OCI-M2 (cell line): ENCODE measurements at regions not wholly inside any gene's neighbourhood (a gene's known extent, or its start where the extent isn't known, plus 50 kb on each side); places are given as distances from the start of the nearest gene placed in this dataset.

Experiments
- DNase-seq: peaks from one replicate; lab custom pipeline; 2025; ENCODE audit not compliant: unreplicated experiment; lab: John Stamatoyannopoulos, UW

GRCh38 chr18:56235481-56236013, 402.8 kb downstream of the TXNL1 start:
- no peak for DNase-seq

DNA sequence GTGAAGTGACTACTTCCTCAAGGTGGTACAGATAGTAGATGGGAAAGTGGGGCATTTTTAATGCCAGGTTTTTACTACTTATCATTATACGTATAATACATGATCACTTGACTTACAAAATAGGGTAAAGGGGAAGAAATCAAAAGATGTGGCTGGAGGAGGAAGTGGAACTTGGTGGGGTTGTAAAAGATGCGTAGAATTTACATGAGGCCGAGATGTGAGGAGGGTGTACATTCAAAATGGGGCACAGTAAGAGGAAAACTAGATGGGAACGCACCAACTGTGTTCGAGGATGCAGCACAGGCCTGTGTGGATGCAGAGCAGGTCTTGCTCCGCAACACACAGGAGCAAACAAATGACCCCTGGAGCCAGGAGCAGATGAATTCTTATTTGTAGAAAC, 403.3 kb downstream of the TXNL1 start:
- DNase-seq: no peak

- DNase-seq: no peak
Observed at GRCh38 chr18:56233595-56233994, 404.8 kb downstream of the TXNL1 start.

DNA sequence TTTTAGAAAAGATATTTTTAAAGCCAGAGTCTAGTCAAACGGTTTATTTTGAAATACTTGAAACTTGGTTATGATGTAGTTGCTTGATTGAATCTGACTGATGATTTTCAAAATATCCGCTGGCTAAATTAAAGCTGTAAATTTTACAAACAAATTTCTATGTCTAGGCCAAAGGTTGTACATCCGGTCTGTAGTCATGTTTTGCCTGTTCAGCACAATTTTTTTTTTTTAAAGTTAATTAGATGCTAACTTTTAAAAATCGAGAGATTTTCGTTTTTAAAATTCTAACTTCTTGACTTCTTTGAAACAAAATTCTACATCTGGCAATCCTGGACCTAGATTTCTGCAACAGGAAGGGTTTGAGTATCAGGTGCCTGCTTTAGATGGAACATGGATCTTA, 412.4 kb downstream of the TXNL1 start:
- DNase-seq: no peak

- DNase-seq: no peak
Observed at GRCh38 chr18:56224669-56225561, 413.5 kb downstream of the TXNL1 start.

DNA sequence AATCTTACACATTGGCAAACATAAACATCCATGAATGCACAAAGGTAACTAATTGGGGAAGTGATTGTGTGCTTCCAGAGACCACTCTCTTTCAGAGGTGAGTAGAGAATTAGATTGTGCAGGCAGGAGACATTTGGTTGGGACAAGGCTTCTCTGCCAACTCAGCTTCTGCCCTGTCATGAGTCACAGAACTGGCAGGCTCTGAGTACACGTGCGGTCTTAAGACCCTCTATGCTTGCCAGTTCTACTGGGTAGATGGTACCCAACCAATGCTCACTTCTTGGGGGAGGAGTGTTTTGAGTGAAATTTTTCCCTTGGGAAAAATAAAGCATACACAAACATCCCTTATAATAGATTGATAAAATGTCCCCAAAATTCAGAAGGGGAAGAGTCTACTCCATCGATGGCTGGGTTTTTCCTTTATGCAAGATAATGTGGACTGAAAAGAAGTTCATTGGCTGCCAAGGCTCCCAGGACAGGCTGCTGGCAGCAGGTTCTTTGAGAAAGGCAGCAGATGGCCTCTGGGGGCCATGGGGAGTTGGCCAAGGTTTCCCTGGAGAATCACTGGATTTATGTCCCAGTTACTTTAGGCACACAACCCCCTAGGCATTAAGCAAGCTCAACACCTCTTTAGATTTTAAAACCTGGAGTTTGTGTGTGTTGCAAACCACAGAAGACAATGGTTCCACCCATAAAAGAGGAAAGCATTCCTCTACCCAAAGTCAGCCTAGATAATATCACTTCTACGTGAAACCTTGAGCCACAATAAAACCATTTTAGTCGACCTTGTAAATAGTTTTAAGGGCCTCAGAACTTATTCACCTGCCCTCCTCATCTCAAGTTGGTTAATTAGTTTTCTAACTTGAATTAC, 417.0 kb downstream of the TXNL1 start:
- no peak for DNase-seq

DNA sequence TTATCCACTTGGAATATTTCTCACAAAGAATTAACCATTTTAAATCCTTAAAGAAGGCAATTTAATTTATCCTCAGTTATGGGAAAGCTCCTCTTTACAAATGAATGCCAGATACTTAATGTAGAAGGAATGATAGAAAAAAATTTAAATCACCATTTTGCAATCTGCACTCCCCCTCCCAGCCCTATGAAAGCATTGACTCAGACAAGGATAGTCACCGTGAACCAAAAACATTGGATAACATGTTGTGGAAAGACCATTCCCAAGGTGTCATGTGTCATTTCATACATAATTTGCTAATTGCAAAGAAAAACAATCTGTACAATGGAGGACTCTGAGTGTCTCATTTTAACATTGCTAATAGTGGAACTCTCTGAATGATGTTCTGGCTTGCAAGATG, 421.0 kb downstream of the TXNL1 start:
- DNase-seq: no peak

GRCh38 chr18:56214706-56215105, 423.7 kb downstream of the TXNL1 start:
- no peak for DNase-seq

DNA sequence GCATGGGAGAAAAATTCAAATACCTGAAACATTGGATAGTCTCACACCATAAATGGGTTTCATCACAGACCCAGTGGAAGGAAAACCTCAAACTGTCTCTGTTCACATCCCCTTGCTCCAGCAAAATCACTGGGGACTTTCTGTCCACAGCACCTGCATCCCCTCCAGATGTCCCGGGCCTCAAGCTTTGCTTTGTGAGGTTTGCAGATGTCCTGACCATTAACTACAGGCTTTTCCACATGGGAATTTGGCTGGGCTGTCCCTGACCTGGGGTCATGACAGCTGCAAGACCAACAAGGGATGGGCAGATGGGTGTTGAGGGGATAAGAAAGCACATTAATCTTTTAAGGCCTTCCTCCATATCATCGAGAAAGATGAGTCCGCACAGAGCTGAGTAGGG, 427.9 kb downstream of the TXNL1 start:
- no peak for DNase-seq

DNA sequence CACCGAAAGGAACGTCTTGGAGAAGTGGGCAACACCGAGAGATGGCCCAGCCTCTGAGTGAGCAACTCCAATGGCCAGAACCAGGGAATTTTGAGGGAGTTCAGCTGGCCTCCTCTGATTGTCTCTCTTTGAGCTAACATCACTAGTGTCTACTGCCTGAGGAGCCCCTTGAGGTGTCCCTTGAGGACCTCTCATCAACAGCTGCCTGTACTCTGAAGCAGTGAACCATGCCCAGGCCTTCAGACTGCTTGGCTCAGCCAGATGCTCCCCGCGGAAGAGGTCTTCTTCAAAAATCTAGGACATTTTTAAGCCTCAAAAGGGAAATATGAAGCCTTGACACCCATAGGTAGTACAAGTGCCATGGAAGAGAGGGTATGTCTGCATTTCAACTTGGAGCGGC, 430.4 kb downstream of the TXNL1 start:
- no peak for DNase-seq

- no peak for DNase-seq
Observed at GRCh38 chr18:56204052-56204451, 434.3 kb downstream of the TXNL1 start.

GRCh38 chr18:56202678-56203077, 435.7 kb downstream of the TXNL1 start:
- no peak for DNase-seq

- DNase-seq: no peak
Observed at GRCh38 chr18:56200381-56200911, 437.9 kb downstream of the TXNL1 start.

GRCh38 chr18:56199580-56200330, 438.6 kb downstream of the TXNL1 start:
- DNase-seq: no peak

- no peak for DNase-seq
Observed at GRCh38 chr18:56197241-56197859, 441.0 kb downstream of the TXNL1 start.

GRCh38 chr18:56196495-56197225, 441.7 kb downstream of the TXNL1 start:
- DNase-seq: no peak

- no peak for DNase-seq
Observed at GRCh38 chr18:56191334-56191733, 447.1 kb downstream of the TXNL1 start.

- no peak for DNase-seq
Observed at GRCh38 chr18:56189615-56190014, 448.8 kb downstream of the TXNL1 start.

- DNase-seq: no peak
Observed at GRCh38 chr18:56188529-56189275, 449.7 kb downstream of the TXNL1 start.
